Keratinocyte (primary cell): ENCODE measurements at regions not wholly inside any gene's neighbourhood (a gene's known extent, or its start where the extent isn't known, plus 50 kb on each side); places are given as distances from the start of the nearest gene placed in this dataset.

ENCODE experiments used
- DNase-seq: peaks from one replicate; pipeline ENCODE4 v3.0.0-alpha.2; 2011; ENCODE audit warnings: low read depth, missing footprints, low spot score
- FAIRE-seq: peaks from 2 replicates; lab custom pipeline; 2011; peaks lifted over from hg19 to GRCh38; lab: Jason Lieb, UNC
- H2AFZ ChIP-seq: 2 replicates; pipeline ENCODE4 v1.6.0; 2012; ENCODE audit warnings: low read length, control low read depth, inconsistent platforms; ENCODE audit not compliant: control insufficient read depth
- H3K27ac ChIP-seq: 2 replicates; pipeline ENCODE4 v1.5.1; 2011; ENCODE audit warnings: low read length; ENCODE audit not compliant: control insufficient read depth, insufficient read depth
- H3K27me3 ChIP-seq: 3 replicates; pipeline ENCODE4 v1.6.0; 2011; ENCODE audit warnings: low read length; ENCODE audit not compliant: control insufficient read depth, insufficient read depth; ENCODE audit errors: extremely low read depth
- H3K36me3 ChIP-seq, 2 experiments: 2 replicates in 1 of 2; 3 replicates in 1 of 2; pipeline ENCODE4 v1.5.1; 2011; ENCODE audit warnings: low read length in 2 of 2, mild to moderate bottlenecking in 1 of 2; ENCODE audit not compliant: control insufficient read depth in 2 of 2, insufficient read depth in 2 of 2; ENCODE audit errors: extremely low read depth in 1 of 2
- H3K4me1 ChIP-seq: 3 replicates; pipeline ENCODE4 v1.5.1; 2011; ENCODE audit warnings: low read length; ENCODE audit not compliant: control insufficient read depth, insufficient read depth; ENCODE audit errors: extremely low read depth
- H3K4me2 ChIP-seq: 3 replicates; pipeline ENCODE4 v1.6.0; 2011; ENCODE audit warnings: low read depth, low read length; ENCODE audit not compliant: control insufficient read depth, insufficient read depth; ENCODE audit errors: extremely low read depth
- H3K4me3 ChIP-seq, 3 experiments: fragments of 200-600 bp in 1 of 3; sonication (generic) in 1 of 3; 2 replicates in 2 of 3; 3 replicates in 1 of 3; pipeline ENCODE4 v1.5.1; 2011 to 2016; ENCODE audit warnings: low read length in 3 of 3, mild to moderate bottlenecking in 3 of 3, control low read depth in 2 of 3, inconsistent platforms in 1 of 3, low read depth in 1 of 3, mixed read lengths in 1 of 3, mixed run types in 1 of 3, moderate library complexity in 1 of 3; ENCODE audit not compliant: control insufficient read depth in 2 of 3, insufficient read depth in 2 of 3; ENCODE audit errors: extremely low read depth in 1 of 3
- H3K79me2 ChIP-seq: 2 replicates; pipeline ENCODE4 v1.6.0; 2012; ENCODE audit warnings: low read length; ENCODE audit not compliant: control insufficient read depth, insufficient read depth
- H3K9ac ChIP-seq: 3 replicates; pipeline ENCODE4 v1.6.0; 2011; ENCODE audit warnings: low read length; ENCODE audit not compliant: control insufficient read depth, insufficient read depth; ENCODE audit errors: extremely low read depth
- H3K9me1 ChIP-seq: 3 replicates; pipeline ENCODE4 v1.6.0; 2011; ENCODE audit warnings: low read length; ENCODE audit not compliant: control insufficient read depth, insufficient read depth; ENCODE audit errors: extremely low read depth
- H3K9me3 ChIP-seq: 2 replicates; pipeline ENCODE4 v1.5.1; 2012; ENCODE audit warnings: low read depth, low read length; ENCODE audit not compliant: control insufficient read depth
- H4K20me1 ChIP-seq: 3 replicates; pipeline ENCODE4 v1.6.0; 2011; ENCODE audit warnings: low read length; ENCODE audit not compliant: control insufficient read depth, insufficient read depth; ENCODE audit errors: extremely low read depth
- CTCF ChIP-seq, 3 experiments: IDR thresholded peaks in 1 of 3; conservative IDR thresholded peaks in 1 of 3; optimal IDR thresholded peaks in 1 of 3; 2 replicates in 2 of 3; 3 replicates in 1 of 3; pipeline versions ENCODE3 to v1.5.1; 2011; ENCODE audit warnings: low read length in 3 of 3, mild to moderate bottlenecking in 3 of 3, moderate library complexity in 2 of 3, control low read depth in 1 of 3, inconsistent platforms in 1 of 3; ENCODE audit not compliant: insufficient read depth in 2 of 3; ENCODE audit errors: extremely low read depth in 1 of 3
- EZH2 ChIP-seq: IDR thresholded peaks from one replicate; pipeline ENCODE4 v1.6.1; 2012; ENCODE audit warnings: inconsistent platforms, mild to moderate bottlenecking, low read length, moderate library complexity
- dilution Hi-C: fragments of 300-500 bp; cut with MboI; formaldehyde crosslinking; loops from one replicate; pipeline ENCODE4 v1.7.0; 2020; ENCODE audit warnings: low sequenced_read_pairs; ENCODE audit not compliant: extremely low pct_ligation_motif_present

DNA sequence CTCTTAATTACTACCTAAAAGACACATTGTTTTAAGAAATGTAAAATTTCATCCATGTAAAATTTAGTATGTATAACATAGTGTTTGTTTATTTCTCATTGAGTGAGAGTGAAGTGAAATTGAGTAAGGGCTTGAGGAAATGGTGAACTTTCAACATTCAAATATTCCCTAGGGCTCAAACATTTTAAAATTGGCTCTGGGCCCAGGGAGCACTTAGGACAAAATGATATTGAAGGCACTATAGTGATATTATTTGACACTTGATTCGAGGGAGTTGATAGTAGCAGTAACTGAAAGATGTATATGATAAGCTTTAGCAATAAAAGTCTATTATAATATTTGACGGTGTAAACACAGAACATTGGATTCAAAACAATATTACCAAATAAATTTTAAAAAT, 1244.0 kb upstream of the TENM3 start:
- no peaks in the 10 kb centered on the region for H3K9me1 ChIP-seq

GRCh38 chr4:181004056-181004455, 1239.1 kb upstream of the TENM3 start:
- Histone ChIP-seq H3K27ac (no peak overlapping the region), H3K9me3 (no peaks in the 10 kb centered on the region), H3K9me1 (no peaks in the 10 kb centered on the region), H3K4me1 (no peaks in the 10 kb centered on the region), H3K4me3 (no peak overlapping the region), H4K20me1 (no peaks in the 10 kb centered on the region), H3K4me2 (no peak overlapping the region), H3K36me3 (no peaks in the 10 kb centered on the region), H3K79me2 (no peaks in the 10 kb centered on the region), H2AFZ (no peak overlapping the region), H3K9ac (no peak overlapping the region), H3K27me3 (no peaks in the 10 kb centered on the region)
- TF ChIP-seq EZH2: no peak
- no peak for TF ChIP-seq CTCF (optimal IDR thresholded peaks at IDR 0.05 in 1 of 3, IDR thresholded peaks at IDR 0.05 in 1 of 3, conservative IDR thresholded peaks at IDR 0.05 in 1 of 3; ENCODE audit: extremely low read depth in 1 of 3, insufficient read depth in 2 of 3, low read length in 3 of 3)
- FAIRE-seq (no peak), DNase-seq (no peak)
- dilution Hi-C loops: no loop called here

More for the DNA sequence above, 1244.0 kb upstream of the TENM3 start:
- H3K27me3 ChIP-seq: no peaks in the 10 kb centered on the region
- DNase-seq (no peak), FAIRE-seq (no peak)
- no peaks in the 10 kb centered on the region for H3K9me3 ChIP-seq
- TF ChIP-seq EZH2 (no peak), CTCF (optimal IDR thresholded peaks at IDR 0.05 in 1 of 3, IDR thresholded peaks at IDR 0.05 in 1 of 3, conservative IDR thresholded peaks at IDR 0.05 in 1 of 3; ENCODE audit: extremely low read depth in 1 of 3, insufficient read depth in 2 of 3, low read length in 3 of 3) (no peak)
- H3K9ac ChIP-seq: no peak overlapping the region
- H3K4me2 ChIP-seq: no peak overlapping the region
- H4K20me1 ChIP-seq: no peaks in the 10 kb centered on the region
- no peaks in the 10 kb centered on the region for H3K4me1 ChIP-seq
- H2AFZ ChIP-seq: no peak overlapping the region
- H3K79me2 ChIP-seq: no peaks in the 10 kb centered on the region
- H3K4me3 ChIP-seq: no peak overlapping the region
- dilution Hi-C loops: no loop called here
- H3K36me3 ChIP-seq: no peaks in the 10 kb centered on the region
- no peak overlapping the region for H3K27ac ChIP-seq
